HG02852 (cell line): ENCODE measurements at regions not wholly inside any gene's neighbourhood (a gene's known extent, or its start where the extent isn't known, plus 50 kb on each side); places are given as distances from the start of the nearest gene placed in this dataset.
"Not testable (repeated sequence)": the region's sequence is repeated elsewhere in the genome, so short reads cannot be mapped to it uniquely, and the experiment has no call there.

Experiments used
- ATAC-seq: cut with Tn5 transposase; IDR thresholded peaks from one replicate; pipeline ENCODE4 v1.9.1; 2021; ENCODE audit warnings: mild to moderate bottlenecking, moderate library complexity; ENCODE audit not compliant: unreplicated experiment

GRCh38 chr2:37722971-37723370 lies 51.5 kb upstream of the CDC42EP3 start:
- not testable (repeated sequence) for ATAC-seq

- no peak for ATAC-seq
These were observed 58.8 kb upstream of the CDC42EP3 start for GRCh38 chr2:37730037-37730818.

- not testable (repeated sequence) for ATAC-seq
These were observed 61.0 kb upstream of the CDC42EP3 start for GRCh38 chr2:37732412-37732811.

GRCh38 chr2:37733251-37733650 lies 61.8 kb upstream of the CDC42EP3 start:
- no peak for ATAC-seq

- ATAC-seq, result not testable (repeated sequence)
These were observed 62.5 kb upstream of the CDC42EP3 start for GRCh38 chr2:37733955-37734354.

GRCh38 chr2:37734891-37735523 lies 63.6 kb upstream of the CDC42EP3 start:
- ATAC-seq, result not testable (repeated sequence)

GRCh38 chr2:37735524-37735910 lies 64.1 kb upstream of the CDC42EP3 start:
- not testable (repeated sequence) for ATAC-seq

- ATAC-seq, result no peak
These were observed 66.1 kb upstream of the CDC42EP3 start for GRCh38 chr2:37737507-37737906.

- ATAC-seq, result no peak
These were observed 66.9 kb upstream of the CDC42EP3 start for GRCh38 chr2:37738266-37738885.

GRCh38 chr2:37739153-37739552 lies 67.7 kb upstream of the CDC42EP3 start:
- ATAC-seq, result no peak

GRCh38 chr2:37740164-37740739 lies 68.8 kb upstream of the CDC42EP3 start:
- ATAC-seq, result no peak

- no peak for ATAC-seq
These were observed 70.8 kb upstream of the CDC42EP3 start for GRCh38 chr2:37742286-37742685.

- ATAC-seq, result no peak
These were observed 72.6 kb upstream of the CDC42EP3 start for GRCh38 chr2:37744010-37744409.

GRCh38 chr2:37744961-37745360 lies 73.5 kb upstream of the CDC42EP3 start:
- ATAC-seq, result not testable (repeated sequence)

- not testable (repeated sequence) for ATAC-seq
These were observed 74.6 kb upstream of the CDC42EP3 start for GRCh38 chr2:37746011-37746410.

GRCh38 chr2:37746883-37747282 lies 75.4 kb upstream of the CDC42EP3 start:
- ATAC-seq, result no peak

GRCh38 chr2:37748541-37748940 lies 77.1 kb upstream of the CDC42EP3 start:
- no peak for ATAC-seq

GRCh38 chr2:37750286-37750685 lies 78.8 kb upstream of the CDC42EP3 start:
- not testable (repeated sequence) for ATAC-seq

- no peak for ATAC-seq
These were observed 81.3 kb upstream of the CDC42EP3 start for GRCh38 chr2:37752766-37753165.

- no peak for ATAC-seq
These were observed 82.3 kb upstream of the CDC42EP3 start for GRCh38 chr2:37753758-37754157.

GRCh38 chr2:37755961-37756559 lies 84.6 kb upstream of the CDC42EP3 start:
- ATAC-seq, result not testable (repeated sequence)
